ENCODE measurements at regions not wholly inside any gene's neighbourhood (a gene's known extent, or its start where the extent isn't known, plus 50 kb on each side); places are given as distances from the start of the nearest gene placed in this dataset.
A peak's percentile ranks its signal among the peaks of the same experiment; 100 is the strongest.
"Not testable (repeated sequence)": the region's sequence is repeated elsewhere in the genome, so short reads cannot be mapped to it uniquely, and the experiment has no call there.

DNA sequence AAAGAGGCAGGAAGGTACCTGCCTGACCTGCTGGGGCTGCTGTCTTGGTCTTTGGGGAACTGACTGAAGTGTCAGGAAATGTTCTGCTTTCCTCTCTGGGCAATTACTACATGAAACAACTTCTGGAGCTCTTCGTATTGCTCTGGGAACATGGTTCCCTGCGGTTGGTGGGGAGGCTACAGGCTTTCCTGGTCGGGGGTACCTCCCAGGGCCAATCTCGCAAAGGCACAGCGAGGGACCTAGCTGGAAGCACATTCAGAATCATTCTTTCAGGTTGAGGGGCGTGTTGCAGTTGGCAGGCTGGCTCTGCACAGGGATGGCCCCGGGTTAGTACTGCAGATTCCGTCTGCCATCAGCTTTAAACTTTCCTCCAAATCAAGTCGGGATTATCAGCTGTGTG is 88.9 kb upstream of the RANBP3L start:
- DNase-seq (ENCODE audit: low spot score), result no peak

DNA sequence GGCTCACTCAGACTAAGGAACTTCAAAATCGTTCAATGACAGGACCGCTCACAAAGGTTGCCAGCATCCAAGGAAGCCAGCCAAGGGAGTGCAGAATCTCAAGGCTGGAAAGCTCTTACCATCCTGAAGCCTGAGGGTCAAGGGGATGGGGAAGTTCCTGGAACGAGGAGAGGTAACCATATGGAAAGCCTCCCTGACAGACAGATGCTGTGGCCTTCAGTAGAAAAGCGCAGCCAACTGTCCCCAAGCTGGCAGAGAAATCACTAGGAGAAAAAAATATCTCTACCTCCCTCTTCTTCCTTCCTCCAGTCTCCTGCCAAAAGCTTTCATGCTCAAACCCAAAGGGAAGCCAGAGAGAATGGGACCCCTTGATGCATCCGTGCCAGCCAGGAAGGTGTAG is 90.5 kb upstream of the RANBP3L start:
- no peak for DNase-seq (ENCODE audit: low spot score)

DNA sequence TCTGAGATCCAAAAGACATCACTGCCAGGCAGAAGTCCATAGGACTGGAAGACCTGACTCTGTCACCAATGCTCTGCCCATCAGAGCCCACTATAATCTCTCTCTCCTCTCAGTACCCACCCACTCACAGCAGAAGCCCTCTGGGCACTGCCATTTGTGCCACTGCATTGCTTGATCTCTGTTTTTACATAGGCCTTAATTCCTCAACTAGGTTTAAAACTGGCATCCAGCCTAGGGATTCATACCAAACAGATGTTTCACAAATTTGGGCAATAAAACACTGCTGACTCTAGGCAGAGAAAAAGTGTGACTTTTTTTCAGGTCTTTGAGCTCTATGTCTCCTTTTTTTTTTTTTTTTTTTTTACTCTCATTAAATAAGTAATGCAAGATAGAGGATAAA is 91.1 kb upstream of the RANBP3L start:
- DNase-seq (ENCODE audit: low spot score), result no peak

DNA sequence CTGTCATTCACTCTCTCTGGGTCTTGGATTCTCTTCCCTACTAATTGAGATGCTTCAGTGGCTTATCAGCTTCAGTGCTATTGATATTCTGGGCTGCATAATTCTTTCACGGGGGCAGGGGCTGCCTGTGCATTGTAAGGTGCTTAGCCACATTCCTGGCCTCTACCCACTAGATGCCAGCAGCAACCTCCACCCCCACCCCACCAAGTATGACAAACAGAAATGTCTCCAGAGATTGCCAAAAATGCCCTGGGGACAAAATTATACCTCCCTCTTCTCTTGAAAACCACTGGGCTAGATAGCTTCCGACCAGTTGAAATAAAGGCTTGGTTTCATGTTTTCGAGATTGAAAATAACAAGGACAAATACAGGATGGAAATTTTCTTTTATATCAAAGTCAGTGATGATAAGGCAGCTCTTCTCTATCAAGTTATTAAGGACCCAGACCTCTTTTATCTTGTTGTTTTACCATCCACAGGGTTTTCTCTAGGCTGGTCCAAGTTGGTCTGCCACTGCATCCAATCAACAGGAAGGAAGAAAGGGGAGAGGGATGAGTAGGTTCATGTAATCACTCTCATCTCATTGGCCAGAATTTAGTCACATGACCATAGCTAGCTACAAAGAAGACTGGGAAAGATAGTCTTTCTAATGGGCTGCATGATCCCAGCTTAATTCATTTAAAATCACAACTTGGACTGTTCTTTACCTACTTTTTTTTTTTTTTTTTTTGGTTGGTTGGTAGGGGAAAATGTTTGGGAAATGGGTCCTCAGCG is 92.1 kb upstream of the RANBP3L start:
- no peak for DNase-seq (ENCODE audit: low spot score)

DNA sequence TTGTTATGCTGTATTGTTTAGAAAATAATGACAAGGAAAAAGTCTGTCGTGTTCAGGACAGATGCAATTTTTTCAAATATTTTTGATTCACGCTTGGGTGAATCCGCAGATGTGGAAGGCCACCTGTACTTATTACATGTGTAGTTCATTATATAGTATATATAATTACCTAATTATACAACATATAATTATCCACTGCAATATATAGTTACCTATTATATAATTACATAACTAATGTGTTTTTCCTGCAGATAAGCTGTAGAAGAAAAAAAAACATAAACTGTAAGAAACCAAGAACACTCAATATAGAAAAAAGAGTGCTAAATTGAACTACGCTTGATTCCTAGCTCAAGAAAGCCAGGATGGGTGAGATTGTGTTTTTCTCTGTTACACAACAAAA is 93.6 kb upstream of the RANBP3L start:
- no peak for DNase-seq (ENCODE audit: low spot score)

DNA sequence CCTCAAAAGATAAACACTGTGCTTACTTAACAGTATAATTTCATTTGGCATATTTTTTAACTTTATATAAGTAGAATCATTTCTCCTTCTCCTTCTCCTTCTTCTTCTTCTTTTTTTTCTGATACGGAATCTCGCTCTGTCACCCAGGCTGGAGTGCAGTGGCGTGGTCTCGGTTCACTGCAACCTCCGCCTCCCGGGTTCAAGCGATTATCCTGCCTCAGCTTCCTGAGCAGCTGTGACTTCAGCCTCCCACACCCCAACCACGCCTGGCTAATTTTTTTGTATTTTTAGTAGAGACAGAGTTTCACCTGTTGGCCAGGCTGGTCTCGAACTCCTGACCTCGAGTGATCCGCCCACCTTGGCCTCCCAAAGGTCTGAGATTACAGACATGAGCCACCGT is 94.2 kb upstream of the RANBP3L start:
- not testable (repeated sequence) for DNase-seq (ENCODE audit: low spot score)

DNA sequence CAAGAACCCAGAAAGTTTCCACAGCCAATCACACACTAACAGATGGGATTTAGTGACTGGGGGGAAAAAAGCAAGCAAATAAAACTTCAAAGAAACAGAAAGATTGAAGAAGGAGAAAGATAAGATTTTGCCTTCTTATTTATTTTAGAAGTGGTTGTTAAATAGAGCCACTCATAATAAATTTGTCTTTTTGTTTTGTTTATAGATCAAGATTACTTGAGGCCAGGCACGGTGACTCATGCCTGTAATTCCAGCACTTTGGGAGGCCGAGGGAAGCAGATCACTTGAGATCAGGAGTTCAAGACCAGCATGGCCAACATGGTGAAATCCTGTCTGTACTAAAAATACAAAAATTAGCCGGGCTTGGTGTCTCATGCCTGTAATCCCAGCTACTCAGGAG is 94.9 kb upstream of the RANBP3L start:
- DNase-seq (ENCODE audit: low spot score), result no peak

DNA sequence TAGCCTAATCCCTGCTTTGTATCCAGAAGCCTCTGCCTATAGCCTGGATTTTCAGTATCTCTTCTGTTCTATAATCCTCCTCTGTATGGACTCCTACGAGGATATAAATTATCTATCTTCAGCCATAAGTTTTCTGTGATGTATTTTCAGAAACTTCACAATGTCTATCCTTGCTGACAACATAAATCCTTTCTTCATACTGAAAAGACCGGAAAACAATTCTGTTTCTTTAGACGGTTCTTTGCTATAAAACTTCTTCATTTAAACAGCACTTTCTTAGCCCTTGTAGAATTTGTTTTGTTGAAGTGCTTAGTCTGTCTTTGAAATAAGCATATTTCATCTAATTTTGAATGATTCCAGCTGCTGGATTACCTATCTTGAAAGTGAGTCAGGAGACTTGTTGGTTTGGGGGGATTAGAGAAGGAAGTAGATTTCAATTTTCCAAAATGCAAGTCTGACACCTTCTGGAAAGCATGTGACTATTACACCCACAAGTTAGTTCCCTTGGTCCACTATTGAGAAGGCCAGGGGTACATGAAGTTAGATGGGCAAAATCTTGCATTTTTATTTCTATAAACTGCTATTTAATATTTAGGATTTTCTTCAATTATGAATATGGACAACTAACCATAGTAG is 96.3 kb upstream of the RANBP3L start:
- DNase-seq (ENCODE audit: low spot score), result no peak

DNA sequence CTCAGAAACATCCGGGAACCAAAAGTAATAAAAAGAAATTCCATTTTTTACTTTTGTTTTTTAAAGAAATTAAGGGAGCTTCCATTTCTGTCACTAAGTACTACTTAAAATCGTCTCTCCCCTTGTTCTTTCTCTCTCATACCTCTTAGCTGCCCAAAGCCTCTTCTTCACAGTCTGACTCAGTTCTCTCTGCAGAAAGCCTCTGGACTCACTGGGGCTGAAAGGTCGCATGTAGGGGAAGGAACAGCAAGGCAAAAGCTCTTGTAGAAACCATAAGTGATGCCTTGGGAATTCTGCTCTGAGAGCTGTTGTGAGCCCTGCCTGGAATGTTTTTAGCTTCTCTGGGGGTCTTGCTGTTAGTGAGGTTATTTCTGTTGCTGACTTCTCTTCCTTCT is 100.8 kb upstream of the RANBP3L start:
- no peak for DNase-seq (ENCODE audit: low spot score)

DNA sequence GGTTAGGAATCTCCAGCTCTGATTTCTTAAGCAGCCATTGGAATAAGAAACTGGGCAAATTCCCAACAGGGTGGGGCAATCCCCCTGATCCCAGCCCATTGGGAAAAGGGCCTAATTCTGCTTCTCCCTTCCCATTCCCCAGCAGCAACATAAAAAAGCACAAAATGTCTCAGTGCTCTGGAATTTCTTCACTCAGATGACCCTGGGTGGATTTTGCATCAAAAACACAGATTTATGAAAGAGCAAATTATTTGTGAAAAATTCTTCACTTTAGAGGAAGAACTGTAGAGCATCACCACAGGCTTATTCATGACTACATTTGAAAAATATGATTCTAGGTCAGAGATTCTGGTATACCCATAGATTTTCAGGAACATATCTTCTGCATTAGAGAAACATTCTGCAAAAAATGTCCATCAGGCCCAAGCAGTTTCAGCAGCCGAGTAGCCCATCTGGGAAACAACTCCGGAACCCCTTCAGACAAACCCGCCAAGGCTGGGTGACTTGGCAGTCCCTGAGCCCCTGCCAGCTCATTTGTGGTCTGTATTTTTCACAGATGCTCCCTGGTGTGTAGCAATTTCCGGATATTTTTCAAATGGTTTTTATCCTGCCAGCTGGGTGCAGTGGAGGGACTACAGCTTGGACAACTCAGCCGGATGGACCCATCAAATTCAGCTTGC is 102.1 kb upstream of the RANBP3L start:
- no peak for DNase-seq (ENCODE audit: low spot score)

DNA sequence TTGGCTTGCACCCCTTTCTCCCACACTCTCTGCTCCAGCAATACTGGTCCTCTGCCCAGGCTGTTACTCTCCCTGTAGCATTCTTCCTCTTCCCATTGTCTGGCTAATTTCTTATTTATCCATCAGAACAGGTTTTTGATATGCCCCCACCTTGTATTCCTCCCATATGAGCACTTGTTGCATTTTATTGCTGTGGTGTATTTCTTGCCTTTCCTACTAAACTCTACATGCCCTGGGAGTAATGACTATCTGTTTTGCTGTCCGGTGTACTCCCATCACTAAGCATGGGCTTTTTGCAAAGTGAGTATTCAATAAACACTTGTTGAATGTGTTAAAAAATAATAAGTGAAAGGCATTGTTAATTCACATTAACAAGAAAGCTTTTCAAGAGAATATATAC is 104.3 kb upstream of the RANBP3L start:
- DNase-seq (ENCODE audit: low spot score), result no peak

DNA sequence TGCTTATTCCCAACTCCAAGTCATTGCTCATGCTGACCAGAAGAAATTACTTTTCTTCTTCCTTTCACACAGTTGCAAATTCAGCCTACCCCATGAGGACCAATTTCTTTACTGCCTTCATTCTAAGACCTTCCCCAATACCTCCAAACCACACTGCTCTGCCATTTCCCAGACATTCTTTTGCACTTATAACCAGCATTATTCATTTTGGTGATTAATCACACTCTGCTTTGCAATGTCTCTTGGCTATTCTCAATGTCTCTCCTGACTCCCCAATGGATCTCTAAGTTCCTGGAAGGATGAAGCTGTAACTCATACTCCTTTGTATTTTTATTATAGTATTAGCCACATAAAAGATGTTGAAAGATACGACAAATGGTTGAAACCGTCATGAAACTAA is 105.7 kb upstream of the RANBP3L start:
- no peak for DNase-seq (ENCODE audit: low spot score)

DNA sequence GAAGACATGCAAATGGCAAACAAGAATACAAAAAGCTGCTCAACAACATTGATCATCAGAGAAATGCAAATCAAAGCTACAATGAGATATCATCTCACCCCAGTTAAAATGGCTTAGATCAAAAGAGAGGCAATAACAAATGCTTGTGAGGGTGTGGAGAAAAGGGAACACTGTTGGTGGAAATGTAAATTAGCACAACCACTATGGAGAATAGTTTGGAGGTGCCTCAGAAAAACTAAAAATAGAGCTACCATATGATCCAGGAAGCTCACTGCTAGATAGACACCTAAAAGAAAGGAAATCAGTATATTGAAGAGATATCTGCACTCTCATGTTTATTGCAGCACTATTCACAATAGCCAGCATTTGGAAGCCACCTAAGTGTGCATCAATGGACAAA is 108.0 kb upstream of the RANBP3L start:
- not testable (repeated sequence) for DNase-seq (ENCODE audit: low spot score)

DNA sequence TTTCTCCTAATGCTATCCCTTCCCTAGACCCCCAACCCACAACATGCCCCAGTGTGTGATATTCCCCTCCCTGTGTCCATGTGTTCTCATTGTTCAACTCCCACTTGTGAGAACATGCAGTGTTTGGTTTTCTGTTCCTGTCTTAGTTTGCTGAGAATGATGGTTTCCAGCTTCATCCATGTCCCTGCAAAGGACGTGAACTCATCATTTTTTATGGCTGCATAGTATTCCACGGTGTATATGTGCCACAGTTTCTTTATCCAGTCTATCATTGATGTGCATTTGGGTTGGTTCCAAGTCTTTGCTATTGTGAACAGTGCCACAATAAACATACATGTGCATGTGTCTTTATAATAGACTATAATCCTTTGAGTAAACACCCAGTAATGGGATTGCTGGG is 109.0 kb upstream of the RANBP3L start:
- DNase-seq (ENCODE audit: low spot score), result not testable (repeated sequence)

DNA sequence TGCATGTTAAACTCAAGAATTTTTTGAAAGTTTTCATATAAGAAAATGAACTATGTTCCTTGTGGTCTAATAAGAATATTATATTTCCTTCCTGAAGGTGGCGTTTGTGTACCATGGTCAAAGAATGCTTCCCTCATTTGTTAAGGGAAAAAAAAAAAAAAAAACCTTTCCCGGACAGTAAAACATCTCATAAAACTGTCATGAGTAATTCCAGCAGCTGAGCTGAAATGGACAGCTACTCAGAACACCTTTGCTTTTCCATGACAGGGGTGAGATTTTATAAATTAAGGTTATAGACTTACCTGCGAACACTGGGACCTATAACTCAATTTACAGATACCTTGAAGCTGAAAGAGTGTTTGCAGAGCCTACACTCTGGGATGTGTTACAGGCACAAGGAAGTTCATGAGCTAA is 113.2 kb upstream of the RANBP3L start:
- peak; percentile 22 for DNase-seq (ENCODE audit: low spot score)

DNA sequence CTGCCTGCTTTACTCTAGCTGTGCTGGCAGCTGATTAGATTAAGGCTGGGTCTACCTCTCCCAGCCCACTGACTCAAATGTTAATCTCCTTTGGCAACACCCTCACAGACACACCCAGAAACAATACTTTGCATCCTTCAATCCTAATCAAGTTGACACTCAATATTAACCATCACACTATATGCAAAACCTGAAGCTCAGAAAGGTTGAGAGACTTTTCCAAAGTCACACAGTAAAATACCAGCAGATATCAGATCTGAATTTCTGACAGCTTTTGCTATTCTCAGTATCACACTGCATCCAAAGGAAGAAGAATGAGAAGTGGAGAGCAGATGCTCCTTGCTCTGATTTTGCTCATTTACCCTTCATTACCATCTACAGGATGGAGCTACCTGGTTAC is 114.9 kb upstream of the RANBP3L start:
- no peak for DNase-seq (ENCODE audit: low spot score)

DNA sequence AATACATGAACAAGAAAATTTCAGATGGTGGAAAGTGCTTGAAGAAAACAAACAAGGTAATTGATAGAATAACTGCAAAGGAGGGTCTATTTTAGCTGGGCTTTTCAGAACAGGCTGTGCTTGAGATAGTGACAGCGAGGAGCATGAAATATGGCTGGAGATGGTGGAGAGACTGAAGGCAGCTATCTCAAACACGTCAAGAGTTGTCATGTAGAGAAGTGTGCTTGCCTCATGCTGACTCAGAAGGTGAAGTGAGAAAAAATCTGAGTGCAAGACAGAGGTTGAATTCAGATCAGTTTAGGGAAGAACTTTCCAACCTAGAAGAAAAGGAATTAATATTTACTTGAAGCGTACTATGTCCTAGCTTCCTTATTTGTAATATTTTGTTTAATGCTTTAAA is 115.5 kb upstream of the RANBP3L start:
- DNase-seq (ENCODE audit: low spot score), result no peak

DNA sequence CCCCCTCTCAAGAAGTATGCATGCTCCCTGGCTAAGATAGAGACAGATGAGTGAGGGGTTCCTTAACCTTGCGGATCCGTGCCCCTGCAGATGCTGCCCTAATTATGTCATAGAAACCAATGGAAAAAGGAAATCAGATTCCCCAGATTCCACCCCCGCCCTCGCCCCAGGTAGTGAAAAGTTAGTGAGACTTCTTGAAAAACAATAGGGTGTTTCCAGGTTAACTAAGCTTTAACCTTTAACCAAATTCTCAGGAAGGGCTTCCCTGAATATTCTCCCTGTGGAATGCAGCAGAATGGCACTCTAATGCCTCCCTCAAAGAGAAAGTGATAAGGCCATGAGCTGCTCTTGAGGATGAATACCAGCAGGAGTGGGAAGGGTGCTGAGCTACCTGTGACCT is 116.0 kb upstream of the RANBP3L start:
- DNase-seq (ENCODE audit: low spot score), result no peak

DNA sequence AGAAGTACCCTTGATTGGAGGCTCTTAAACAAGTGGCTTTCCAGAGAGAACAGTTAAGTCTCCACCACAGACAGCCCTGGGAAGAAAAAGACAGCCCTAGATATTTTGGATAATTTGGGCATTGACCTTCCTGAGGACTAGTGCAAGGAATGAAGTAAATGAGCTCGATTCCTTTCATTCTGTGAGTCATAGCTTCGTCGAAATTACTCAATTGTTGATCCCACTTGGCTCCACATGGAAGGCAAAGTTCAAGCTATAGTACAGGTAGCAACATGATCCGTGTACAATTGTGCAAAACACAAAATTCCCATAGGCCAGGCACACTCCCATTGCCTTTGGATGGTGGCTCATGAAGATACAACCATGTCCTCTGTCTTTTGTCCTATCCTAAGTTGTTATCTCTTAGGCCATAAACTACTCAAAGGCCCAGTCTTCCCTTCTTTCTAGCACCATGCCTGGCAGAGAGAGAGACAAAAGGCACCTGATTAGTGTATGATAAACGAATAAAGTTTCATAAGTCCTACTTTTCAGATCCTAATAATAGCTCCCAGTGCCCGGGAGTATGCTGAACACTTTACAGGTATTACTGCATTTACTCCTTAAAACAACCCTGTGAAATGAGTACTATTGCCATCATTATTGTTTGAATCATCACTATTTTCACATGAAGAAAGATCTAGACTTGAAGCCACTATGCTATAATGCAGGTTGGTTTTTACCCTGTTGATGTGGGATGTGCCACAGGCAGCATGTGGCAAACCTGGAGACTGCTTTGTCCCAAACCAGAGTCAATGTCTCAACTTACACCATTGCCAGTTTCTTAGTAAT is 116.7 kb upstream of the RANBP3L start:
- DNase-seq (ENCODE audit: low spot score), result no peak

DNA sequence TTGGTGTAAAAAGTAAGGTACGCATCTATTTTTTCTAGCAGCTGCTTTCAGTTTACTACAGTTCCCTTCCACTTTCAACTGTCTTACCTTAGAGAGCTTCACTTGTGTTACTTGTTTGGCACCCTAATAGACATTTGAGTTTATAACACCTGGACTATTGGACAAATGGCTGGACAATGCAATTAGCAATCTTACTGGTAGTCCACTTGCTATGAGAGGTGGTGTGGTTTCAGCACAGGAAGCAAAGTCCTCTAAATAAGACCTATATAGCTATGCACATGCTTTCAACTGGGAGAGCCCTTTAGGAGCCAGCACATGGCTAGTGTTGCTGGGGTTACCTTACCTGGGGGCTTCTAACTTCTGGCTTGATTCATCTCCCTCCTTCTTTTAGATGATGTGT is 119.6 kb upstream of the RANBP3L start:
- DNase-seq (ENCODE audit: low spot score), result no peak

DNA sequence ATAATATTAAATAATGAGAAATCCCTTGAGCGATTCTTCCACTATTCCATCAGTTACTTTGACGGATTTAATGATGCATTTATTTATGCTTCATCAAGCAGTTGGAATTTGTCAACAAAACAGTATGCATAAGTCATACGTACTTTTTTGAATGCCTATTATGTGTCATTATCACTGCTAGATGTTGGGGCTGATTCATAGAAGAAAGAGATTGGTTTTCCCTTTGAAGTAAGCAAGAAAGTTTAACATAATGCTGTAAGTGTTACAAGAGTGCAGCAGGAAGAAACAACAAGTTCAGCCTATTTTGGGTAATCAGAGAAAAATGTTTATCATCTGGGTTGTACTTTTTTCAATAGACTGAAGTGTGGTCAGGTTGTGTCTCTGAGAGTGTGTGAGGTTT is 121.2 kb upstream of the RANBP3L start:
- DNase-seq (ENCODE audit: low spot score), result no peak

DNA sequence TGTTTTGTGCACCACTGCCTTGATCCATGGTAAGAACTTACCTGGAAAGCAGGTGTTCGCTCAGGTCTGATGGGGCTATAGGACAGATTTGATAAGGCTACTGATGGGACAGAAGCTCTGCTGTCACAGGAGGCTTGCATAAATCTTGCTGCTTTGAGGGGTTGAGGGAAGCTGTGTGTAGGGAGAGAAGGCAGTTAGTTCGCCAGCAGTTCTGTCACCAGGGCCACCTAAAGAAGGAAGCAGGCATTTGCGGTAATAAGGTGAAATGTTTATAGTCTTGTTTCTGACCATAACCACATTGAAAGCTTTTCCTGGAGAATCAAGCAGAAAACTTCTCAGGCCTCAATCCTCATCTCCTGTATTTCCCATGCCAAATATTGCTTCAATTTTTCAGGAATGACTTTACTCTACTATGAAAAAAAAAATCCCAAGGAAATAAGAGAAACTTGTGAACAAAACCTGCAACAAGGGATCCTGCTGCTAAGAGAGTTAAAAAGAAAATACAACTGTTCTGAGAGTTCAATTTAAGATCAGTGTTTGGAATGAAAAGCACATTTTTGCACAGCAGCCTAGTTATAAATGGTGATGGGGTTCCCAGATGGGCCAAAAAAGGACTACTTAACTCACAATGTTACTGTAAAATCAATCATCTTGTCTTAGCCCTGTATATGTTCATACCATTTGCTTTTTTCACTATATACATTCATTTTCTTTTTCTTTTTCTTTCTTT is 122.0 kb upstream of the RANBP3L start:
- no peak for DNase-seq (ENCODE audit: low spot score)

Data from COLO829 (cell line).